Testis (tissue), 2 donors: ENCODE measurements at regions not wholly inside any gene's neighbourhood (a gene's known extent, or its start where the extent isn't known, plus 50 kb on each side); places are given as distances from the start of the nearest gene placed in this dataset.

Experiments used
- POLR2A ChIP-seq: fragments of 450-650 bp; IDR thresholded peaks from one replicate; pipeline ENCODE4 v1.6.1; 2017; ENCODE audit warnings: antibody characterized with exemption, mild to moderate bottlenecking, moderate library complexity
- TF ChIP-seq, protein P1 (sequence below), 3 experiments: fragments of 450-650 bp in 2 of 3; fragments of 200-600 bp in 1 of 3; sonication (generic) in 1 of 3; IDR thresholded peaks; one replicate each; pipeline ENCODE4 v1.5.1; 2016 to 2019; ENCODE audit warnings: antibody characterized with exemption in 3 of 3, mild to moderate bottlenecking in 2 of 3, moderate library complexity in 1 of 3

DNA sequence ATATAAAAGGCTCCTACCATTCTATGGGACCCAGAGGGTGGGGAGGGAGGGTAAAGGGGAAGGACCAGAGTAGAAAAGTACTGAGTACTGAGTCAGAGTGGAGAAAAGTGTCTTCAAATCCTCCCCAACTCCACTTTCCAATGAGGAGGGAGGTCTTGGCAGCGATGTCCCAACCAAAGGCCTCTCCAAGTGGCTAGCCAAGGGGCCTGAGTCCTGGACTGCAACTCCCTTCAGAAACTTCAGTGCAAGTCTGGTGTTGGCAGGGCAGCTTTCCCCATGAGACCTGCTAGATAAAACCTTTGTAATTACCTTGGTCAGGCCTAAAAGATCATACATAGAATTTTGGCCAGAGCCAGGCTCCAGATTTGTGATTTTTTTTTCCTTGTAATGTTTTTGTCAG, 111.3 kb upstream of the TNPO1 start:
- TF ChIP-seq, protein P1, sequence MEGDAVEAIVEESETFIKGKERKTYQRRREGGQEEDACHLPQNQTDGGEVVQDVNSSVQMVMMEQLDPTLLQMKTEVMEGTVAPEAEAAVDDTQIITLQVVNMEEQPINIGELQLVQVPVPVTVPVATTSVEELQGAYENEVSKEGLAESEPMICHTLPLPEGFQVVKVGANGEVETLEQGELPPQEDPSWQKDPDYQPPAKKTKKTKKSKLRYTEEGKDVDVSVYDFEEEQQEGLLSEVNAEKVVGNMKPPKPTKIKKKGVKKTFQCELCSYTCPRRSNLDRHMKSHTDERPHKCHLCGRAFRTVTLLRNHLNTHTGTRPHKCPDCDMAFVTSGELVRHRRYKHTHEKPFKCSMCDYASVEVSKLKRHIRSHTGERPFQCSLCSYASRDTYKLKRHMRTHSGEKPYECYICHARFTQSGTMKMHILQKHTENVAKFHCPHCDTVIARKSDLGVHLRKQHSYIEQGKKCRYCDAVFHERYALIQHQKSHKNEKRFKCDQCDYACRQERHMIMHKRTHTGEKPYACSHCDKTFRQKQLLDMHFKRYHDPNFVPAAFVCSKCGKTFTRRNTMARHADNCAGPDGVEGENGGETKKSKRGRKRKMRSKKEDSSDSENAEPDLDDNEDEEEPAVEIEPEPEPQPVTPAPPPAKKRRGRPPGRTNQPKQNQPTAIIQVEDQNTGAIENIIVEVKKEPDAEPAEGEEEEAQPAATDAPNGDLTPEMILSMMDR (IDR thresholded peaks at IDR 0.05), result no peak
- TF ChIP-seq POLR2A, result no peak
